Stimulated activated naive CD4-positive, alpha-beta T cell (primary cell): ENCODE measurements at regions not wholly inside any gene's neighbourhood (a gene's known extent, or its start where the extent isn't known, plus 50 kb on each side); places are given as distances from the start of the nearest gene placed in this dataset.
"Not testable (repeated sequence)": the region's sequence is repeated elsewhere in the genome, so short reads cannot be mapped to it uniquely, and the experiment has no call there.

Experiments
- DNase-seq, 6 experiments: peaks; one replicate each; lab custom pipeline; 2025; lab: John Stamatoyannopoulos, UW

- no peak for DNase-seq
Measured at GRCh38 chr1:81270051-81270450, 530.7 kb upstream of the ADGRL2 start.

- DNase-seq = no peak
Measured at GRCh38 chr1:81264976-81265375, 535.8 kb upstream of the ADGRL2 start.

- DNase-seq = no peak
Measured at GRCh38 chr1:81259625-81260411, 540.9 kb upstream of the ADGRL2 start.

GRCh38 chr1:81254560-81254959 is 546.2 kb upstream of the ADGRL2 start:
- DNase-seq = no peak

GRCh38 chr1:81254068-81254467 is 546.7 kb upstream of the ADGRL2 start:
- DNase-seq = no peak

GRCh38 chr1:81252471-81253151 is 548.1 kb upstream of the ADGRL2 start:
- no peak for DNase-seq

- not testable (repeated sequence) for DNase-seq
Measured at GRCh38 chr1:81250825-81251224, 549.9 kb upstream of the ADGRL2 start.

GRCh38 chr1:81245084-81245715 is 555.5 kb upstream of the ADGRL2 start:
- DNase-seq = not testable (repeated sequence)

GRCh38 chr1:81244612-81245011 is 556.1 kb upstream of the ADGRL2 start:
- DNase-seq = not testable (repeated sequence)

GRCh38 chr1:81242103-81242502 is 558.6 kb upstream of the ADGRL2 start:
- DNase-seq = no peak

GRCh38 chr1:81238129-81238528 is 562.6 kb upstream of the ADGRL2 start:
- no peak for DNase-seq

GRCh38 chr1:81237473-81238089 is 563.2 kb upstream of the ADGRL2 start:
- no peak for DNase-seq

- DNase-seq = no peak
Measured at GRCh38 chr1:81234237-81234636, 566.5 kb upstream of the ADGRL2 start.

GRCh38 chr1:81233591-81233990 is 567.1 kb upstream of the ADGRL2 start:
- DNase-seq = no peak

GRCh38 chr1:81232420-81232819 is 568.3 kb upstream of the ADGRL2 start:
- no peak for DNase-seq

- no peak for DNase-seq
Measured at GRCh38 chr1:81231729-81232038, 569.0 kb upstream of the ADGRL2 start.

- no peak for DNase-seq
Measured at GRCh38 chr1:81230983-81231728, 569.6 kb upstream of the ADGRL2 start.

- no peak for DNase-seq
Measured at GRCh38 chr1:81228926-81229325, 571.8 kb upstream of the ADGRL2 start.

- DNase-seq = no peak
Measured at GRCh38 chr1:81226603-81226928, 574.2 kb upstream of the ADGRL2 start.

GRCh38 chr1:81225789-81226602 is 574.7 kb upstream of the ADGRL2 start:
- no peak for DNase-seq

- DNase-seq = no peak
Measured at GRCh38 chr1:81224222-81224621, 576.5 kb upstream of the ADGRL2 start.
